ENCODE measurements at regions not wholly inside any gene's neighbourhood (a gene's known extent, or its start where the extent isn't known, plus 50 kb on each side); places are given as distances from the start of the nearest gene placed in this dataset.
A peak's percentile ranks its signal among the peaks of the same experiment; 100 is the strongest.

GRCh38 chr18:56380685-56381084 is 257.7 kb downstream of the TXNL1 start:
- no peak for DNase-seq (ENCODE audit: low read depth)

- no peak for DNase-seq (ENCODE audit: low read depth)
Observed at GRCh38 chr18:56379256-56379655, 259.1 kb downstream of the TXNL1 start.

- peak; percentile 4 for DNase-seq (ENCODE audit: low read depth)
Observed at GRCh38 chr18:56377231-56377630, 261.2 kb downstream of the TXNL1 start.

- peak; percentile 9 for DNase-seq (ENCODE audit: low read depth)
Observed at GRCh38 chr18:56374007-56374655, 264.3 kb downstream of the TXNL1 start.

GRCh38 chr18:56373601-56374000 is 264.8 kb downstream of the TXNL1 start:
- DNase-seq (ENCODE audit: low read depth) = no peak

- DNase-seq (ENCODE audit: low read depth) = no peak
Observed at GRCh38 chr18:56368066-56368465, 270.3 kb downstream of the TXNL1 start.

GRCh38 chr18:56358608-56359280 is 279.6 kb downstream of the TXNL1 start:
- DNase-seq (ENCODE audit: low read depth) = no peak

- no peak for DNase-seq (ENCODE audit: low read depth)
Observed at GRCh38 chr18:56353663-56354260, 284.6 kb downstream of the TXNL1 start.

GRCh38 chr18:56351911-56352500 is 286.4 kb downstream of the TXNL1 start:
- peak; percentile 9 for DNase-seq (ENCODE audit: low read depth)

- DNase-seq (ENCODE audit: low read depth) = no peak
Observed at GRCh38 chr18:56337507-56337906, 300.9 kb downstream of the TXNL1 start.

GRCh38 chr18:56333839-56334238 is 304.6 kb downstream of the TXNL1 start:
- DNase-seq (ENCODE audit: low read depth) = no peak

GRCh38 chr18:56333146-56333545 is 305.2 kb downstream of the TXNL1 start:
- no peak for DNase-seq (ENCODE audit: low read depth)

- no peak for DNase-seq (ENCODE audit: low read depth)
Observed at GRCh38 chr18:56332371-56332770, 306.0 kb downstream of the TXNL1 start.

GRCh38 chr18:56330366-56331110 is 307.9 kb downstream of the TXNL1 start:
- DNase-seq (ENCODE audit: low read depth) = no peak

- no peak for DNase-seq (ENCODE audit: low read depth)
Observed at GRCh38 chr18:56329536-56329935, 308.9 kb downstream of the TXNL1 start.

- no peak for DNase-seq (ENCODE audit: low read depth)
Observed at GRCh38 chr18:56327191-56327885, 311.1 kb downstream of the TXNL1 start.

- no peak for DNase-seq (ENCODE audit: low read depth)
Observed at GRCh38 chr18:56326336-56327072, 311.9 kb downstream of the TXNL1 start.

- no peak for DNase-seq (ENCODE audit: low read depth)
Observed at GRCh38 chr18:56323673-56324072, 314.7 kb downstream of the TXNL1 start.

GRCh38 chr18:56322406-56322805 is 316.0 kb downstream of the TXNL1 start:
- DNase-seq (ENCODE audit: low read depth) = no peak

GRCh38 chr18:56321470-56321869 is 316.9 kb downstream of the TXNL1 start:
- DNase-seq (ENCODE audit: low read depth) = no peak

GRCh38 chr18:56319953-56320352 is 318.4 kb downstream of the TXNL1 start:
- DNase-seq (ENCODE audit: low read depth) = no peak

Data from iris pigment epithelial cell (primary cell).